Astrocyte of the spinal cord (primary cell): ENCODE measurements at regions not wholly inside any gene's neighbourhood (a gene's known extent, or its start where the extent isn't known, plus 50 kb on each side); places are given as distances from the start of the nearest gene placed in this dataset.
A peak's percentile ranks its signal among the peaks of the same experiment; 100 is the strongest.
"Not testable (repeated sequence)": the region's sequence is repeated elsewhere in the genome, so short reads cannot be mapped to it uniquely, and the experiment has no call there.

Experiments
- DNase-seq: peaks from one replicate; pipeline ENCODE4 v3.0.0; 2011; ENCODE audit warnings: low read depth, low spot score
- H3K4me3 ChIP-seq: 2 replicates; pipeline ENCODE4 v1.5.1; 2011; ENCODE audit warnings: low read depth, mild to moderate bottlenecking, low read length, moderate library complexity
- in situ Hi-C: cut with HindIII; loops from 2 replicates; pipeline ENCODE4 v1.10.0; 2017; ENCODE audit warnings: low sequenced_read_pairs
- TF ChIP-seq, protein P1 (sequence below): IDR thresholded peaks from 2 replicates; pipeline ENCODE4 v1.5.1; 2012; ENCODE audit warnings: low read depth, mild to moderate bottlenecking, low read length, inconsistent platforms

DNA sequence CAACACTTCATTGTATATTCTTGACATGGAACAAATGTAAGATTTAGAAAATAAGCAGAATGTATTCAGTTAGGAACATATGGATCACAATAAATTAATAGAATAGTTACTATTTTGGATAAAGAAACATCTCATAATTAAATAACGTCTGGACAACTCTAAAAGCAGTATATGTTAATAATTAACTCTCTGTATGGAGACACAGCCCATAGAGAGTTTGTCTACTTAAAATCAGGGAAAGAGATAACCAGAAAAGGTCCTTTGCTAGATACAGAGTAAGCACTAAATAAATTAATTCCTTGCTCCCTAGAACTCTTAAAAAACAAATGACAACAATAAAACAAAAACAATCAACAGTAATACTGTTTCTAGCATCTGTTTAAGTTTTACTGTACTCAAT lies 184.4 kb upstream of the THSD7A start:
- in situ Hi-C loops = no loop called here
- no peak overlapping the region for H3K4me3 ChIP-seq
- TF ChIP-seq, protein P1, sequence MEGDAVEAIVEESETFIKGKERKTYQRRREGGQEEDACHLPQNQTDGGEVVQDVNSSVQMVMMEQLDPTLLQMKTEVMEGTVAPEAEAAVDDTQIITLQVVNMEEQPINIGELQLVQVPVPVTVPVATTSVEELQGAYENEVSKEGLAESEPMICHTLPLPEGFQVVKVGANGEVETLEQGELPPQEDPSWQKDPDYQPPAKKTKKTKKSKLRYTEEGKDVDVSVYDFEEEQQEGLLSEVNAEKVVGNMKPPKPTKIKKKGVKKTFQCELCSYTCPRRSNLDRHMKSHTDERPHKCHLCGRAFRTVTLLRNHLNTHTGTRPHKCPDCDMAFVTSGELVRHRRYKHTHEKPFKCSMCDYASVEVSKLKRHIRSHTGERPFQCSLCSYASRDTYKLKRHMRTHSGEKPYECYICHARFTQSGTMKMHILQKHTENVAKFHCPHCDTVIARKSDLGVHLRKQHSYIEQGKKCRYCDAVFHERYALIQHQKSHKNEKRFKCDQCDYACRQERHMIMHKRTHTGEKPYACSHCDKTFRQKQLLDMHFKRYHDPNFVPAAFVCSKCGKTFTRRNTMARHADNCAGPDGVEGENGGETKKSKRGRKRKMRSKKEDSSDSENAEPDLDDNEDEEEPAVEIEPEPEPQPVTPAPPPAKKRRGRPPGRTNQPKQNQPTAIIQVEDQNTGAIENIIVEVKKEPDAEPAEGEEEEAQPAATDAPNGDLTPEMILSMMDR = no peak
- DNase-seq = no peak

- TF ChIP-seq, protein P1 = no peak
- H3K4me3 ChIP-seq = no peak overlapping the region
- DNase-seq = no peak
- in situ Hi-C loops = no loop called here
Measured at GRCh38 chr7:12017046-12017445, 185.0 kb upstream of the THSD7A start.

DNA sequence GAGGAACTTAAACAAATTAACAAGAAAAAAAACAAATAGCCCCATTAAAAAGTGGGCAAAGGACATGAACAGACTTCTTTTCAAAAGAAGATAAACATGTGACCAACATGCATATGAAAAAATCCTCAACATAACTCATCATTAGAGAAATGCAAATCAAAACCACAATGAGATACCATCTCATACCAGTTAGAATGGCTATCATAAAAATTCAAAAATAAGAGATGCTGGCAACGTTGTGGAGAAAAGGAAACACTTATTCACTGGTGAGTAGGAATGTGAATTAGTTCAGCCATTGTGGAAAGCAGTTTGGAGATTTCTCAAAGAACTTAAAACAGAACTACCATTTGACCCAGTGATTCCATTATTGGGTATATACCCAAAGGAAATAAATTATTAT lies 189.1 kb upstream of the TMEM106B start:
- DNase-seq, in situ Hi-C loops, H3K4me3 ChIP-seq: not testable (repeated sequence)

DNA sequence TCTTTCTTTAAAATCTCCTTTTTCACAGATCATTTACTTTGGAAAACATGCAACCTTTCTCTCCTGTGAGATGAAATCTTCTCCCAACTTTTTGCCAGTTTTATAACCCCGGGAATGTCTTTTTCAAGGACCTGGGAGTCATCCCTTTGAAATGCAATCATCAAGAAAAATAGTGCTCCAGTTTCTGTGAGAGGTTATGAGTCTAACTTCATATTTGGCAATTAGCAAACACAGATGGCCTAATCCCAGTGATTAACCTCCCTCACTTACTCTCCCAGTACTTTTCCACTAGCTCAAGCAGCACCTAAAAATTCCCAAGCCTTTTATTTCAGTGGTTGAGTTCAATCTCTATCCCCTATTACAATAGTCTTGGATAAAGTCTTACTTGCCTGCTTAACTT lies 185.8 kb upstream of the TMEM106B start:
- H3K4me3 ChIP-seq = no peak overlapping the region
- in situ Hi-C loops = no loop called here
- DNase-seq = no peak
- TF ChIP-seq, protein P1 = no peak

GRCh38 chr7:12028508-12028907 lies 182.6 kb upstream of the TMEM106B start:
- TF ChIP-seq, protein P1 = no peak
- H3K4me3 ChIP-seq = no peak overlapping the region
- DNase-seq = peak; percentile 42
- in situ Hi-C loops = no loop called here

DNA sequence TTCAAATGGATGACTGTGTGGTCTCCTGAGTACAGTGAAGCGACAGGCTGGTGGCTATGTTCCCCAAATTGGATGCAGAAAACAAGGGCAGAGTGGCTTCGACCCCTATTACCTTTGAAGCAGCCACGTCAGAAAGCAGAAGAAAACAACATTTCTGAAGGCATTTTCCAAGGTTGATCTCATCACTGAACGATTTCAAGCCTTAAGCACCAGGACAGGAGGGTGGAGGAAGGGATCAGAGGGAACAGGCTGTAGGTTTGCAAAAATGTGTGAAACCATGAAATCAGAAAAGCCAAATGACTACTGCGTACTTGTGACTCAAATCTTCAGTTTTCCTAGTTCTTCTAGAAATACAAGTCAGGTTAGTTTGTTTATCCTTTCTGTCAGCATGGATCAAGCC lies 181.0 kb upstream of the TMEM106B start:
- TF ChIP-seq, protein P1 = no peak
- in situ Hi-C loops = no loop called here
- DNase-seq = peak; percentile 63
- no peak overlapping the region for H3K4me3 ChIP-seq

GRCh38 chr7:12031186-12031585 lies 179.9 kb upstream of the TMEM106B start:
- H3K4me3 ChIP-seq = no peak overlapping the region
- TF ChIP-seq, protein P1 = no peak
- DNase-seq = peak; percentile 18
- in situ Hi-C loops = no loop called here
